HCT116 (cell line): ENCODE measurements at regions not wholly inside any gene's neighbourhood (a gene's known extent, or its start where the extent isn't known, plus 50 kb on each side); places are given as distances from the start of the nearest gene placed in this dataset.

Source experiments
- ATAC-seq: fragments of 200-7000 bp; cut with Tn5 transposase; 2 replicates; pipeline ENCODE4 v1.9.1; 2020; ENCODE audit warnings: mild to moderate bottlenecking, moderate library complexity
- BruUV-seq: library from RNA; stranded (reverse); fragments of 400-500 nt; replicated peaks from 2 replicates; lab custom pipeline; 2021; lab: Mats Ljungman, UMichigan
- CTCF ChIA-PET: fragments of 300-600 bp; sonication (Branson Sonifier 250); formaldehyde crosslinking; loops from one replicate; lab custom pipeline; 2021; ENCODE audit warnings: antibody characterized with exemption; lab: Charles Lee
- POLR2A ChIA-PET: fragments of 300-600, 350-600 bp; sonication (Branson Sonifier 250); formaldehyde crosslinking; loops from one replicate; lab custom pipeline; 2021; ENCODE audit warnings: antibody characterized with exemption; lab: Charles Lee
- RAD21 ChIA-PET, 2 experiments: fragments of 300-600 bp; sonication (Branson Sonifier 250); formaldehyde crosslinking; loops; one replicate each; lab custom pipeline; 2023; ENCODE audit warnings: low total read pairs in 2 of 2; ENCODE audit not compliant: uncharacterized antibody in 2 of 2, unreplicated experiment in 2 of 2, low non-redundant PET in 1 of 2; lab: Charles Lee
- DNase-seq: peaks from one replicate; pipeline ENCODE4 v3.0.0-alpha.2; 2010; ENCODE audit warnings: low read depth, low spot score
- H2AFZ ChIP-seq: fragments of 200-600 bp; shearing (Covaris generic), sonication (generic); 2 replicates; pipeline ENCODE4 v1.6.1; 2017; ENCODE audit warnings: low read depth, mixed run types, mixed read lengths, antibody characterized with exemption, low read length; ENCODE audit not compliant: poor library complexity, severe bottlenecking
- H3K27ac ChIP-seq: 2 replicates; pipeline ENCODE4 v1.5.1; 2012; ENCODE audit warnings: low read depth, low read length
- H3K27me3 ChIP-seq: fragments of 200-600 bp; sonication (generic); 2 replicates; pipeline ENCODE4 v1.6.1; 2016; ENCODE audit warnings: mixed run types, low read length, mixed read lengths; ENCODE audit not compliant: insufficient read depth
- H3K36me3 ChIP-seq, 2 experiments: fragments of 200-500 bp in 1 of 2; fragments of 200-600 bp in 1 of 2; sonication (Bioruptor generic) in 1 of 2; sonication (generic) in 1 of 2; 2 replicates each; pipeline versions ENCODE4 v1.5.1 to v1.6.1; 2014 to 2016; ENCODE audit warnings: low read length in 2 of 2, inconsistent platforms in 1 of 2, mixed read lengths in 1 of 2, mixed run types in 1 of 2; ENCODE audit not compliant: insufficient read depth in 2 of 2, control insufficient read depth in 1 of 2
- H3K4me1 ChIP-seq, 2 experiments: fragments of 200-600 bp in 1 of 2; sonication (generic) in 1 of 2; 2 replicates each; pipeline versions ENCODE4 v1.5.1 to v1.6.1; 2012 to 2017; ENCODE audit warnings: low read length in 2 of 2, inconsistent platforms in 1 of 2, mild to moderate bottlenecking in 1 of 2, mixed read lengths in 1 of 2, mixed run types in 1 of 2, moderate library complexity in 1 of 2; ENCODE audit not compliant: insufficient read depth in 2 of 2, control insufficient read depth in 1 of 2
- H3K4me2 ChIP-seq: fragments of 200-600 bp; sonication (generic); 2 replicates; pipeline ENCODE4 v1.6.1; 2017; ENCODE audit warnings: mixed run types, low read length, mixed read lengths
- H3K4me3 ChIP-seq, 2 experiments: fragments of 200-600 bp in 1 of 2; sonication (generic) in 1 of 2; replicated peaks in 1 of 2; 2 replicates each; pipeline ENCODE4 v1.5.1; 2011 to 2016; ENCODE audit warnings: low read length in 2 of 2, control low read depth in 1 of 2, low read depth in 1 of 2, mild to moderate bottlenecking in 1 of 2, mixed read lengths in 1 of 2, mixed run types in 1 of 2
- H3K79me2 ChIP-seq: fragments of 200-600 bp; sonication (generic); 2 replicates; pipeline ENCODE4 v1.6.1; 2017; ENCODE audit warnings: mild to moderate bottlenecking, mixed run types, low read length, moderate library complexity, mixed read lengths; ENCODE audit not compliant: insufficient read depth
- H3K9ac ChIP-seq: fragments of 200-600 bp; sonication (generic); 2 replicates; pipeline ENCODE4 v1.6.1; 2016; ENCODE audit warnings: low read length, mixed read lengths
- H3K9me2 ChIP-seq: fragments of 200-600 bp; sonication (generic), shearing (Covaris generic); 2 replicates; pipeline ENCODE4 v1.6.1; 2017; ENCODE audit warnings: mixed run types, mild to moderate bottlenecking, moderate library complexity; ENCODE audit not compliant: insufficient read depth
- H3K9me3 ChIP-seq, 2 experiments: fragments of 200-500 bp in 1 of 2; fragments of 200-600 bp in 1 of 2; sonication (Bioruptor generic) in 1 of 2; sonication (generic) in 1 of 2; 2 replicates each; pipeline ENCODE4 v1.6.1; 2014 to 2017; ENCODE audit warnings: low read length in 2 of 2, mixed read lengths in 2 of 2, inconsistent platforms in 1 of 2, low read depth in 1 of 2, mild to moderate bottlenecking in 1 of 2, mixed run types in 1 of 2, moderate library complexity in 1 of 2; ENCODE audit not compliant: control insufficient read depth in 1 of 2, insufficient read depth in 1 of 2
- H4K20me1 ChIP-seq: fragments of 200-600 bp; sonication (generic), shearing (Covaris generic); 2 replicates; pipeline ENCODE4 v1.6.1; 2017; ENCODE audit warnings: mixed run types, mild to moderate bottlenecking, moderate library complexity; ENCODE audit not compliant: insufficient read depth
- ELF1 ChIP-seq: IDR thresholded peaks from 2 replicates; pipeline ENCODE4 v1.6.1; 2012; ENCODE audit warnings: low read depth, borderline replicate concordance
- EZH2 ChIP-seq: fragments of 200-600 bp; sonication (generic); IDR thresholded peaks from 2 replicates; pipeline ENCODE4 v1.6.1; 2017; ENCODE audit warnings: antibody characterized with exemption, mixed run types
- EZH2phosphoT487 ChIP-seq: fragments of 200-600 bp; IDR thresholded peaks from 2 replicates; pipeline ENCODE4 v1.6.1; 2018; ENCODE audit warnings: antibody characterized with exemption, borderline replicate concordance
- JUND ChIP-seq: IDR thresholded peaks from 2 replicates; pipeline ENCODE4 v1.6.1; 2012
- RAD21 ChIP-seq: IDR thresholded peaks from 2 replicates; pipeline ENCODE4 v1.6.1; 2012; ENCODE audit warnings: low read depth, mild to moderate bottlenecking
- SIN3A ChIP-seq: IDR thresholded peaks from 2 replicates; pipeline ENCODE4 v1.6.1; 2012; ENCODE audit warnings: low read depth
- SP1 ChIP-seq: IDR thresholded peaks from 2 replicates; pipeline ENCODE4 v1.6.1; 2012; ENCODE audit warnings: low read depth
- SRF ChIP-seq: IDR thresholded peaks from 2 replicates; pipeline ENCODE4 v1.6.1; 2012; ENCODE audit warnings: low read depth
- TCF7L2 ChIP-seq: IDR thresholded peaks from 2 replicates; pipeline ENCODE4 v1.7.0; 2011; ENCODE audit warnings: borderline replicate concordance, inconsistent platforms; ENCODE audit not compliant: insufficient read depth, insufficient read length; ENCODE audit errors: extremely low read depth
- ZFX ChIP-seq: fragments of 450-650 bp; IDR thresholded peaks from 2 replicates; pipeline ENCODE4 v1.6.1; 2017
- ZNF274 ChIP-seq: fragments of 200-500 bp; sonication (Bioruptor generic); IDR thresholded peaks from 2 replicates; pipeline ENCODE4 v1.6.1; 2014; ENCODE audit warnings: mild to moderate bottlenecking, low read depth, low read length, inconsistent platforms
- intact Hi-C: fragments of 100-400 bp; cut with micrococcal nuclease; formaldehyde crosslinking; loops from 2 replicates; pipeline ENCODE4 v1.10.0; 2022
- TF ChIP-seq, protein P1 (sequence below): IDR thresholded peaks from 2 replicates; pipeline ENCODE4 v1.6.1; 2012
- TF ChIP-seq, protein P2 (sequence below), 3 experiments: fragments of 200-600 bp in 1 of 3; sonication (generic) in 1 of 3; IDR thresholded peaks in 2 of 3; conservative IDR thresholded peaks in 1 of 3; 2 replicates each; pipeline ENCODE4 v1.5.1; 2012 to 2017; ENCODE audit warnings: low read depth in 2 of 3, low read length in 2 of 3, antibody characterized with exemption in 1 of 3, borderline replicate concordance in 1 of 3, control low read depth in 1 of 3, mild to moderate bottlenecking in 1 of 3, mixed read lengths in 1 of 3, mixed run types in 1 of 3, moderate library complexity in 1 of 3; ENCODE audit not compliant: insufficient read depth in 1 of 3
- TF ChIP-seq, protein P3 (sequence below): IDR thresholded peaks from 2 replicates; pipeline ENCODE4 v1.6.1; 2012; ENCODE audit warnings: low read depth

DNA sequence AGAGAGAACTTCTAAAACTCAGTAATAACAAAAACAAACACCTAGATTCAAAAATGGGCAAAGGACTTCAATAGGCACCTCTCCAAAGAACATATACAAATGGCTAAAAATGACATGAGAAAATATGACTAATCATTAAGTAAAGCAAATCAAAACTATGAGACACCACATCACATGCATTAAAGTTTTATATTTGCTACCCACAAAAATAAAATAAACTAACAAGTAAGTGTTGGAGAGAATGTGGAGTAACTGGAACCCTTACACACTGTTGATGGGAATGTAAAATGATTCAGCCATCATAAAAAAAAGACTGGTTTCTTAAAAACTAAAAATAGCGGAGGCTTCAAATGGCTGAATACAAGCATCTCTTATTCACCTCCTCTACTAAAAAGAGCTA lies 262.1 kb upstream of the PKN2 start:
- H3K79me2 ChIP-seq, result no peaks in the 10 kb centered on the region
- CTCF ChIA-PET, result no interaction called here
- no peak for ATAC-seq
- TF ChIP-seq SP1 (no peak), EZH2 (no peak), SRF (no peak), ZFX (no peak), ELF1 (no peak), SIN3A (no peak), EZH2phosphoT487 (no peak), RAD21 (no peak)
- TF ChIP-seq, protein P1, sequence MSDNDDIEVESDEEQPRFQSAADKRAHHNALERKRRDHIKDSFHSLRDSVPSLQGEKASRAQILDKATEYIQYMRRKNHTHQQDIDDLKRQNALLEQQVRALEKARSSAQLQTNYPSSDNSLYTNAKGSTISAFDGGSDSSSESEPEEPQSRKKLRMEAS, result no peak
- TF ChIP-seq, all 23 proteins: peak for 0
- no peak overlapping the region for H3K4me3 ChIP-seq
- no peaks in the 10 kb centered on the region for H3K36me3 ChIP-seq
- no peak overlapping the region for H3K27ac ChIP-seq
- ChIA-PET RAD21 (no interaction called here), POLR2A (no interaction called here)
- no peak overlapping the region for H2AFZ ChIP-seq
- intact Hi-C loops, result no loop called here
- no peaks in the 10 kb centered on the region for H3K9me2 ChIP-seq
- H3K4me1 ChIP-seq, result no peaks in the 10 kb centered on the region
- H3K27me3 ChIP-seq, result no peaks in the 10 kb centered on the region
- H3K4me2 ChIP-seq, result no peak overlapping the region
- no peak for DNase-seq
- no peaks in the 10 kb centered on the region for H4K20me1 ChIP-seq
- no peaks in the 10 kb centered on the region for H3K9me3 ChIP-seq
- BruUV-seq, result no TSS peak
- H3K9ac ChIP-seq, result no peak overlapping the region

DNA sequence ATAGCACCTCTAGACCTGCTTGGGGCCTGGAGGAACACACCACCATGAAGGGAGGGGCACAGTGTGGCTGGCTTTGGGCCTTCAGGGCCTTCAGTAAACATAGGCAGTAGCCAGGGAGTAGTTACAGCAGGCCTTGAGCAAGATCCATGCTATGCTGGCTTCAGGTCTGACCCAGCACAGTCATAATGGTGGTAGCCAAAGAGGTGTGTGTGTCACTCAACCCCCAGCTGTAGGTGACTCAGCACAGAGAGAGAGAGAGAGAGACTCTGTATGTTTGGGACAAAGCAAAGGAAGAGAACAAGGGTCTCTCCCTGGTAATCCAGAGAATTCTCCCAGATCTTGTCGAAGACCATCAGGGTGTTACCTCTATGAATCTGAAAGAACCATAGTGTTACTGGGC lies 250.5 kb upstream of the PKN2 start:
- H3K4me3 ChIP-seq, result no peak overlapping the region
- CTCF ChIA-PET, result no interaction called here
- no peak overlapping the region for H3K27ac ChIP-seq
- RAD21 ChIA-PET, result no interaction called here
- no peaks in the 10 kb centered on the region for H4K20me1 ChIP-seq
- no peaks in the 10 kb centered on the region for H3K27me3 ChIP-seq
- intact Hi-C loops, result no loop called here
- H3K9ac ChIP-seq, result no peak overlapping the region
- no peaks in the 10 kb centered on the region for H3K9me3 ChIP-seq
- peaks cover 0 to 5% of the 10 kb centered on the region in 2 experiments; a peak in 1 of 4 replicates for H3K4me1 ChIP-seq
- no peaks in the 10 kb centered on the region for H3K36me3 ChIP-seq
- H3K9me2 ChIP-seq, result no peaks in the 10 kb centered on the region
- H3K79me2 ChIP-seq, result no peaks in the 10 kb centered on the region
- POLR2A ChIA-PET, result no interaction called here
- no peak for DNase-seq
- TF ChIP-seq EZH2 (no peak), JUND (no peak), TCF7L2 (no peak), ZNF274 (no peak)
- TF ChIP-seq, protein P2, sequence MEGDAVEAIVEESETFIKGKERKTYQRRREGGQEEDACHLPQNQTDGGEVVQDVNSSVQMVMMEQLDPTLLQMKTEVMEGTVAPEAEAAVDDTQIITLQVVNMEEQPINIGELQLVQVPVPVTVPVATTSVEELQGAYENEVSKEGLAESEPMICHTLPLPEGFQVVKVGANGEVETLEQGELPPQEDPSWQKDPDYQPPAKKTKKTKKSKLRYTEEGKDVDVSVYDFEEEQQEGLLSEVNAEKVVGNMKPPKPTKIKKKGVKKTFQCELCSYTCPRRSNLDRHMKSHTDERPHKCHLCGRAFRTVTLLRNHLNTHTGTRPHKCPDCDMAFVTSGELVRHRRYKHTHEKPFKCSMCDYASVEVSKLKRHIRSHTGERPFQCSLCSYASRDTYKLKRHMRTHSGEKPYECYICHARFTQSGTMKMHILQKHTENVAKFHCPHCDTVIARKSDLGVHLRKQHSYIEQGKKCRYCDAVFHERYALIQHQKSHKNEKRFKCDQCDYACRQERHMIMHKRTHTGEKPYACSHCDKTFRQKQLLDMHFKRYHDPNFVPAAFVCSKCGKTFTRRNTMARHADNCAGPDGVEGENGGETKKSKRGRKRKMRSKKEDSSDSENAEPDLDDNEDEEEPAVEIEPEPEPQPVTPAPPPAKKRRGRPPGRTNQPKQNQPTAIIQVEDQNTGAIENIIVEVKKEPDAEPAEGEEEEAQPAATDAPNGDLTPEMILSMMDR (IDR thresholded peaks at IDR 0.05 in 2 of 3, conservative IDR thresholded peaks at IDR 0.05 in 1 of 3; ENCODE audit: borderline replicate concordance in 1 of 3, insufficient read depth in 1 of 3, low read depth in 2 of 3, low read length in 2 of 3), result no peak
- TF ChIP-seq, protein P1, result no peak
- TF ChIP-seq, protein P3, sequence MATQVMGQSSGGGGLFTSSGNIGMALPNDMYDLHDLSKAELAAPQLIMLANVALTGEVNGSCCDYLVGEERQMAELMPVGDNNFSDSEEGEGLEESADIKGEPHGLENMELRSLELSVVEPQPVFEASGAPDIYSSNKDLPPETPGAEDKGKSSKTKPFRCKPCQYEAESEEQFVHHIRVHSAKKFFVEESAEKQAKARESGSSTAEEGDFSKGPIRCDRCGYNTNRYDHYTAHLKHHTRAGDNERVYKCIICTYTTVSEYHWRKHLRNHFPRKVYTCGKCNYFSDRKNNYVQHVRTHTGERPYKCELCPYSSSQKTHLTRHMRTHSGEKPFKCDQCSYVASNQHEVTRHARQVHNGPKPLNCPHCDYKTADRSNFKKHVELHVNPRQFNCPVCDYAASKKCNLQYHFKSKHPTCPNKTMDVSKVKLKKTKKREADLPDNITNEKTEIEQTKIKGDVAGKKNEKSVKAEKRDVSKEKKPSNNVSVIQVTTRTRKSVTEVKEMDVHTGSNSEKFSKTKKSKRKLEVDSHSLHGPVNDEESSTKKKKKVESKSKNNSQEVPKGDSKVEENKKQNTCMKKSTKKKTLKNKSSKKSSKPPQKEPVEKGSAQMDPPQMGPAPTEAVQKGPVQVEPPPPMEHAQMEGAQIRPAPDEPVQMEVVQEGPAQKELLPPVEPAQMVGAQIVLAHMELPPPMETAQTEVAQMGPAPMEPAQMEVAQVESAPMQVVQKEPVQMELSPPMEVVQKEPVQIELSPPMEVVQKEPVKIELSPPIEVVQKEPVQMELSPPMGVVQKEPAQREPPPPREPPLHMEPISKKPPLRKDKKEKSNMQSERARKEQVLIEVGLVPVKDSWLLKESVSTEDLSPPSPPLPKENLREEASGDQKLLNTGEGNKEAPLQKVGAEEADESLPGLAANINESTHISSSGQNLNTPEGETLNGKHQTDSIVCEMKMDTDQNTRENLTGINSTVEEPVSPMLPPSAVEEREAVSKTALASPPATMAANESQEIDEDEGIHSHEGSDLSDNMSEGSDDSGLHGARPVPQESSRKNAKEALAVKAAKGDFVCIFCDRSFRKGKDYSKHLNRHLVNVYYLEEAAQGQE, result no peak
- no TSS peak for BruUV-seq
- H3K4me2 ChIP-seq, result no peak overlapping the region
- peak; percentile 40; the same call in 1 of the 2 replicates for ATAC-seq
- no peak overlapping the region for H2AFZ ChIP-seq
